IMR-90 (cell line): ENCODE measurements at regions not wholly inside any gene's neighbourhood (a gene's known extent, or its start where the extent isn't known, plus 50 kb on each side); places are given as distances from the start of the nearest gene placed in this dataset.

Experiments
- CHD1 ChIP-seq: IDR thresholded peaks from 2 replicates; pipeline ENCODE4 v1.6.1; 2012; ENCODE audit warnings: low read depth, low read length, improper control_type of control experiment
- FOS ChIP-seq: fragments of 150-350 bp; IDR thresholded peaks from 2 replicates; pipeline ENCODE4 v1.6.1; 2016; ENCODE audit warnings: low read depth, low read length
- POLR2A ChIP-seq: IDR thresholded peaks from 2 replicates; pipeline ENCODE4 v1.6.1; 2012; ENCODE audit warnings: mild to moderate bottlenecking, low read depth, low read length
- TF ChIP-seq, protein P1 (sequence below): conservative IDR thresholded peaks from 2 replicates; pipeline ENCODE4 v1.5.1; 2012; ENCODE audit warnings: mild to moderate bottlenecking, low read depth, low read length, improper control_type of control experiment

DNA sequence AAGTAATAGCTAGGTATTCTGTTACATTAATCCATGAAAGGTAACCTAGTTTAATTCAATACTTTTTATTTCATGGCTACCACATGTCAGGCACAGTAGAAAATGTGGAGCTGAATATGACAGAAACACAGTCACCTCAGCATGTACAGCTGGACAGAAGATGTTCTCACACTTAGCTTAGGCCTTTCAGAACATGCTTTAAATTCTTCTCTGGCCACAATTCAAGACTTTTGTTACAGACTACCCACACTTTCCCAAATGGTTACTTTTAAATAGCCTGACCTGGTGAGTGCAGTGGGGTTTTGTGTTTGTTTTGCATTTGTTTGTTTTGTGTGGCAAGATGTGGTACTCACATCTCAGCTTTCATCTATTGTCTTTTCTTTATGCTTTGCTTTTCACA, 1079.5 kb downstream of the IGSF11 start:
- TF ChIP-seq, protein P1, sequence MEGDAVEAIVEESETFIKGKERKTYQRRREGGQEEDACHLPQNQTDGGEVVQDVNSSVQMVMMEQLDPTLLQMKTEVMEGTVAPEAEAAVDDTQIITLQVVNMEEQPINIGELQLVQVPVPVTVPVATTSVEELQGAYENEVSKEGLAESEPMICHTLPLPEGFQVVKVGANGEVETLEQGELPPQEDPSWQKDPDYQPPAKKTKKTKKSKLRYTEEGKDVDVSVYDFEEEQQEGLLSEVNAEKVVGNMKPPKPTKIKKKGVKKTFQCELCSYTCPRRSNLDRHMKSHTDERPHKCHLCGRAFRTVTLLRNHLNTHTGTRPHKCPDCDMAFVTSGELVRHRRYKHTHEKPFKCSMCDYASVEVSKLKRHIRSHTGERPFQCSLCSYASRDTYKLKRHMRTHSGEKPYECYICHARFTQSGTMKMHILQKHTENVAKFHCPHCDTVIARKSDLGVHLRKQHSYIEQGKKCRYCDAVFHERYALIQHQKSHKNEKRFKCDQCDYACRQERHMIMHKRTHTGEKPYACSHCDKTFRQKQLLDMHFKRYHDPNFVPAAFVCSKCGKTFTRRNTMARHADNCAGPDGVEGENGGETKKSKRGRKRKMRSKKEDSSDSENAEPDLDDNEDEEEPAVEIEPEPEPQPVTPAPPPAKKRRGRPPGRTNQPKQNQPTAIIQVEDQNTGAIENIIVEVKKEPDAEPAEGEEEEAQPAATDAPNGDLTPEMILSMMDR = no peak
- TF ChIP-seq POLR2A = no peak
- TF ChIP-seq FOS = no peak
- TF ChIP-seq CHD1 = no peak
